GM12892 (cell line): ENCODE measurements at regions not wholly inside any gene's neighbourhood (a gene's known extent, or its start where the extent isn't known, plus 50 kb on each side); places are given as distances from the start of the nearest gene placed in this dataset.

Experiments used
- DNase-seq: peaks from one replicate; pipeline ENCODE4 v3.0.0; 2011; ENCODE audit not compliant: insufficient read length
- FAIRE-seq: peaks from 2 replicates; lab custom pipeline; 2011; peaks lifted over from hg19 to GRCh38; lab: Jason Lieb, UNC
- POLR2A ChIP-seq: IDR thresholded peaks from 2 replicates; pipeline ENCODE4 v1.6.1; 2011; ENCODE audit warnings: low read depth, low read length, control low read depth
- POLR2AphosphoS5 ChIP-seq: IDR thresholded peaks from 2 replicates; pipeline ENCODE4 v1.6.1; 2011; ENCODE audit warnings: low read depth, low read length, control low read depth
- TAF1 ChIP-seq: IDR thresholded peaks from 2 replicates; pipeline ENCODE4 v1.6.1; 2011; ENCODE audit warnings: low read depth, mild to moderate bottlenecking, control low read depth, low read length, borderline replicate concordance

- FAIRE-seq (no peak), DNase-seq (no peak)
- no peak for TF ChIP-seq POLR2AphosphoS5
- TF ChIP-seq POLR2A = no peak
- TF ChIP-seq TAF1 = no peak
These were observed 329.0 kb downstream of the ZNF536 start for GRCh38 chr19:30701178-30701577.

DNA sequence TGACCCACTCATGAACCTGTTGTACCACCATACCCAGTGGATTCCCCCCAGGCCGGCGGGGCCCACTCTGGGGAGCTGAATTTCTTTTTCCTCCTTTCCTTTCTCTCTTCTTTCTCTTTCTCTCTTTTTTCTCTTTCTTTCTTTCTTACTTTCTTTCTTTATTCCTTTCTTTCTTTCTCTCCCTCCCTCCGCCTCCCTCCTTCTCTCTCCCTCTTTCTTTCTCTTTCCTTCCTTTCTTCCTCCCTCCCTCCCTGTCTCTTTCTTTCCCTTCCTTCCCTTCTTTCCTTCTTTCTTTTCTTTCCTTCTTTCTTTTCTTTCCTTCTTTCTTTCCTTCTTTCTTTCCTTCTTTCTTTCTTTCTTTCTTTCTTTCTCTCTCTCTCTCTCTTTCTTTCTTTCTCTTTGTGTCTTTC is 327.7 kb downstream of the ZNF536 start:
- FAIRE-seq (no peak), DNase-seq (no peak)
- TF ChIP-seq POLR2A = no peak
- TF ChIP-seq POLR2AphosphoS5 = no peak
- TF ChIP-seq TAF1 = no peak

- DNase-seq (no peak), FAIRE-seq (no peak)
- no peak for TF ChIP-seq POLR2A
- no peak for TF ChIP-seq POLR2AphosphoS5
- TF ChIP-seq TAF1 = no peak
These were observed 324.3 kb downstream of the ZNF536 start for GRCh38 chr19:30696514-30696913.

- FAIRE-seq (no peak), DNase-seq (no peak)
- TF ChIP-seq TAF1 = no peak
- no peak for TF ChIP-seq POLR2AphosphoS5
- TF ChIP-seq POLR2A = no peak
These were observed 323.1 kb downstream of the ZNF536 start for GRCh38 chr19:30695171-30695875.

DNA sequence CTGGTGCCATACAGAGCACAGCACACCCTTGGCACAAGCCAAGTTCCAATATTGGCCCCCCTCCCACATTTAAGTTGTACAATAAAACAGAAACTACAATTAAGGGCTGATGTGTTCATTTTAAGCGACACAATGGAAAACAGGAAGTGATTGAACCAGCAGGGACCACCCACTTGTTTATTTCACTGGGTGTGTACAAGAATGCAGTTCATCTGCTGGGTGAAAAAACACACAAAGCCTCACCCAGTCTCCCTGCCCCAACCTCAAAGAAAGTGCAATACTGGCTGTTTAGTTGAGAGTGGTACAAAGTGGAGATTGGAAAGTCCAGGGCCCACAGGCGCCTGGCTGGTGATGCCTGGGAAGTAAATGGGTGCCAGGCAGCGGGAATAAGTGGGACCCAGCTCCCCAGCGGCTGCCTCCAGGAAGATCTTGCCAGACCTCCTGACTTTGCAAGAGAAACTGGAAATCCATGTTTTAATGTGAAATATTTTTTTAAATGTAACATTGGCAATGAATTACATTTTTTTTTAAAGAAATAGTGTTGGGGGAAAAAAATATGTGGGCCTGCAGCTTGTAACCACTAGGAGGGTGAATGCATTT is 322.1 kb downstream of the ZNF536 start:
- TF ChIP-seq POLR2AphosphoS5 = no peak
- TF ChIP-seq TAF1 = no peak
- TF ChIP-seq POLR2A = no peak
- FAIRE-seq (no peak), DNase-seq (no peak)

- TF ChIP-seq POLR2AphosphoS5 (no peak), POLR2A (no peak), TAF1 (no peak)
- no peak for FAIRE-seq
- DNase-seq = no peak
These were observed 320.8 kb downstream of the ZNF536 start for GRCh38 chr19:30692879-30693503.

GRCh38 chr19:30692181-30692811 is 320.1 kb downstream of the ZNF536 start:
- FAIRE-seq (no peak), DNase-seq (no peak)
- TF ChIP-seq TAF1 (no peak), POLR2A (no peak)

- no peak for FAIRE-seq
- TF ChIP-seq POLR2AphosphoS5 (no peak), TAF1 (no peak), POLR2A (no peak)
- DNase-seq = no peak
These were observed 319.6 kb downstream of the ZNF536 start for GRCh38 chr19:30691819-30692166.

DNA sequence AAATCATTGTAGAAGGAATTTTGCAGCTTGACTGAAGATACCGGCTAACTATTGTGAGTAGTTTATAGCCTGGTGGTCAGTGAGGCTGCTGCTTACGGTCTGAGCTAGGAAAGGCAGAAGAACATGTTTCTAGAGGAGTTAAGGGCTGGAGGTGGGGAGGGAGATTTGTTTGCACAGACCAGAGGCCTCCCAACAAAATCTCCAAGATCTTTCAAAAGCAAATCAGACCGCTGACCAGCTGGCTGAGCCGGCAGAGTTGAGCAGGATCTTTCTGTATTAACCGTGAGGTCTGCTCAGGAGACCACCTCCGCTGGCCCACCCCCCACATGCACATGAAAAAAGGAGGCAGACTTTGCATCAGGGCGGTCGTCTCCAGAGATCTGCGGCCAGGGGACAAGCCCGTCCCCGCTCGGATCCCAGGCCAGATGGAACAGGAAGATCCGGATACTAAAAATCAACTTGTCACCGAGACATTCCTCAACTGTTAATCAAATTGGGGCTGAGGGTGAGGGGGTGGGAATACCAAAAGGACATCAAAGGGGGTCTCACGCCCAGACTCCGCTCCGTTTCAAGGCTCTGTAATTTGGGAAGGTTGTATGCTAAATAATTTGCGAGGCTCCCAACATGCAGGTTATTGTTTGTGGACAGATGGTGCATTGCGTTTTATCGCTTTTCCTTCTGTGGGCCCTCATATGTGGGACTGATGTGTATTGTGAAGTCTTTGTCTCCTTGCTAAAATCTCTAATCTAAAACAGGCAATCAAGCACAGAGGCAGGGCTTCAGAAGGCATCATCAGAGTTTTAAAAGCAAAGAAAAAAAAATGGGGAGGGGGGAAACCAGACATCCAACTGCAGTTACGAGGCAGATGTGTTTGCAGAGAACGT is 319.0 kb downstream of the ZNF536 start:
- DNase-seq (no peak), FAIRE-seq (no peak)
- TF ChIP-seq TAF1 = no peak
- TF ChIP-seq POLR2A = no peak
- TF ChIP-seq POLR2AphosphoS5 = no peak

DNA sequence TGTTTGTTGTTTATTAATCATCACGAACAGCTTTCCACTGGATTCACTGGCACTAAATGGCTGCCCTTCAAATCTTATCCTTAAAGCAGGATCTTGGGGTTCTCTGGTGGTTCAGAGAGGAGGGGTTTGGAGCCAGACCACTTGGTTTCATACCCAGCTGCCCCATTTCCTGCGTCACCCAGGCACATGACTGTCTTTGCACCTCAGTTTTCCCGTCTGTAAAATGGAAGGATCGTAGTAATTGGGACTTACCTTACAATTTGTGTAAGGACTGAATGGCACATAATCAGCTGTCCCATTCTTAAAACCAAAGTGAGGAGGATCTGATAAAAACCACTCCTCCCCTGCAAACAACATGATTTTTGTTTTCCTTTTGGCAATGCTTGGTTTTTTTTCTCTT is 318.3 kb downstream of the ZNF536 start:
- FAIRE-seq (no peak), DNase-seq (no peak)
- no peak for TF ChIP-seq POLR2A
- TF ChIP-seq TAF1 = no peak
- TF ChIP-seq POLR2AphosphoS5 = no peak

DNA sequence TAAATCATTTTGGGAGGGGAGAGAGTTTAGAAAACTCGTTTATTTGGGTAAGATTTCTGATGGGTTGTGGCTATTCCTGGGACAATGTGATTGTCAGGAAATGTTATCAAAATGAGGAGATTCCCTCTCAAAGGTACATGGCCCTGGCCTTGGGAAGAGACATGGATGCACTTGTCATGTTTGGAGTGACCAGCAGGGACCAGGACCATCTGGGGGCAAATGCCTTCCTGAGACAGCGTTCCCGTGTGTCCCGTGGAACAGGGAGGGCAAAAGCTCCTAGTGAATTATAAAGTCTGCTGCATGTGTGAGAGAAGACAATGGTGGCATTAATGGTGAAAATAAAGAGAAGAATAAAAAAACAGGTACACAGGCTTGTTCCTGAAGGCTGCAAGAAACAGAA is 317.3 kb downstream of the ZNF536 start:
- DNase-seq (no peak), FAIRE-seq (no peak)

More for the DNA sequence above, 317.3 kb downstream of the ZNF536 start:
- no peak for TF ChIP-seq TAF1
- no peak for TF ChIP-seq POLR2AphosphoS5
- no peak for TF ChIP-seq POLR2A
